Ovary (tissue), 7 donors: ENCODE measurements at regions not wholly inside any gene's neighbourhood (a gene's known extent, or its start where the extent isn't known, plus 50 kb on each side); places are given as distances from the start of the nearest gene placed in this dataset.

Experiments used
- DNase-seq, 5 donors: peaks; one replicate each; pipeline ENCODE4 v3.0.0-alpha.2; 2019 to 2020
- H3K27ac ChIP-seq, 2 donors: fragments of 200-600 bp; one replicate each; pipeline versions ENCODE4 v1.5.1 to v1.8.0; 2019 to 2022
- H3K27me3 ChIP-seq: fragments of 200-600 bp; one replicate; pipeline ENCODE4 v1.8.0; 2022
- H3K36me3 ChIP-seq: fragments of 200-600 bp; sonication (generic); one replicate; pipeline ENCODE4 v1.5.1; 2019
- H3K4me1 ChIP-seq: one replicate; pipeline ENCODE4 v1.8.1; 2013; ENCODE audit warnings: mild to moderate bottlenecking, moderate library complexity; ENCODE audit not compliant: insufficient read depth
- H3K4me3 ChIP-seq: fragments of 200-600 bp; sonication (generic); one replicate; pipeline ENCODE4 v1.5.1; 2017
- H3K9me3 ChIP-seq, 2 donors: fragments of 200-600 bp in 1 of 2; sonication (generic) in 1 of 2; one replicate each; pipeline versions ENCODE4 v1.5.1 to v1.8.1; 2013 to 2019; ENCODE audit warnings: mild to moderate bottlenecking in 1 of 2, moderate library complexity in 1 of 2
- EP300 ChIP-seq: sonication (generic); formaldehyde crosslinking; IDR thresholded peaks from one replicate; pipeline ENCODE4 v1.6.1; 2017; ENCODE audit warnings: antibody characterized with exemption
- POLR2A ChIP-seq: fragments of 450-650 bp; IDR thresholded peaks from one replicate; pipeline ENCODE4 v1.6.1; 2017; ENCODE audit warnings: antibody characterized with exemption, mild to moderate bottlenecking, moderate library complexity
- WGBS, 3 donors: extraction: QIAGEN DNeasy Blood & Tissue Kit in 1 of 3; methylation state at CpG; one replicate each; pipeline versions ENCODE4 v1.1.5 to v1.1.7; 2013 to 2017; 5-methylcytosine and 5-hydroxymethylcytosine counted together
- intact Hi-C, 4 donors: fragments of 100-400 bp; cut with DNase I; formaldehyde crosslinking; loops; one replicate each; pipeline versions ENCODE4 v1.11.0 to v1.15.1; 2022 to 2023
- TF ChIP-seq, protein P1 (sequence below), 3 donors: fragments of 450-650 bp in 2 of 3; fragments of 200-600 bp in 1 of 3; IDR thresholded peaks; one replicate each; pipeline versions ENCODE4 v1.5.1 to v1.8.0; 2016 to 2022; ENCODE audit warnings: antibody characterized with exemption in 3 of 3, mild to moderate bottlenecking in 1 of 3
- donor health status: DM: no; HTN: no; CAD: no; lungs with moderate emphysema.
- donor health status: DM: no; HTN: no; CAD: no.
- donor health status: Bipolar disorder and iron deficiency.
- donor health status: DM: no; HTN: no; CAD: no.
- donor health status: DM: yes; HTN: yes; CAD: no.

DNA sequence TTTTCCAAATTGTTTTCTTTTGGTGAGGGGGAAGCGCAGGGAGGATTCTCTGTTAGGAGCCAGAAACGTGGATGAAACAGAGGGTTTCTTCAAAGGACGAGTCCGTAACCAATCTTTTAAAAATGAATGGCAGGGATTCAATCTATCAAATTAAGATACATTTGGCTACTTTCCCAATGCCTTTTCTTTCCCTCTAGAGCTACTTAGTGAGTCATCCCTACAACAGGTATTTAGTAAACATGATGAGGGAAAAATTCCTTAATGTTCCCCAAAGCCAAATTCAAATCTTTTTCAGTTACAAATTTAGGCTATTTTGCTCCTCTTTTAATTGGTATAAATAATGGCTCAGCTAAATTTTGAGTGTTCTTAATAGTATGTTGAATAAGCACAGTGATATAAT lies 366.4 kb upstream of the RIOK2 start:
- Histone ChIP-seq H3K4me1 (no peaks in the 10 kb centered on the region), H3K4me3 (no peak overlapping the region), H3K9me3 (no peaks in the 10 kb centered on the region), H3K27ac (no peak overlapping the region), H3K27me3 (no peaks in the 10 kb centered on the region), H3K36me3 (no peaks in the 10 kb centered on the region)
- no peak for DNase-seq
- intact Hi-C loops, result no loop called here
- 22 to 33% (median 32%) methylated on average over 4 of the region's 4 CpGs for WGBS, 3 donors
- no peak for TF ChIP-seq EP300
- TF ChIP-seq POLR2A, result no peak
- TF ChIP-seq, protein P1, sequence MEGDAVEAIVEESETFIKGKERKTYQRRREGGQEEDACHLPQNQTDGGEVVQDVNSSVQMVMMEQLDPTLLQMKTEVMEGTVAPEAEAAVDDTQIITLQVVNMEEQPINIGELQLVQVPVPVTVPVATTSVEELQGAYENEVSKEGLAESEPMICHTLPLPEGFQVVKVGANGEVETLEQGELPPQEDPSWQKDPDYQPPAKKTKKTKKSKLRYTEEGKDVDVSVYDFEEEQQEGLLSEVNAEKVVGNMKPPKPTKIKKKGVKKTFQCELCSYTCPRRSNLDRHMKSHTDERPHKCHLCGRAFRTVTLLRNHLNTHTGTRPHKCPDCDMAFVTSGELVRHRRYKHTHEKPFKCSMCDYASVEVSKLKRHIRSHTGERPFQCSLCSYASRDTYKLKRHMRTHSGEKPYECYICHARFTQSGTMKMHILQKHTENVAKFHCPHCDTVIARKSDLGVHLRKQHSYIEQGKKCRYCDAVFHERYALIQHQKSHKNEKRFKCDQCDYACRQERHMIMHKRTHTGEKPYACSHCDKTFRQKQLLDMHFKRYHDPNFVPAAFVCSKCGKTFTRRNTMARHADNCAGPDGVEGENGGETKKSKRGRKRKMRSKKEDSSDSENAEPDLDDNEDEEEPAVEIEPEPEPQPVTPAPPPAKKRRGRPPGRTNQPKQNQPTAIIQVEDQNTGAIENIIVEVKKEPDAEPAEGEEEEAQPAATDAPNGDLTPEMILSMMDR (IDR thresholded peaks at IDR 0.05), result no peak

DNA sequence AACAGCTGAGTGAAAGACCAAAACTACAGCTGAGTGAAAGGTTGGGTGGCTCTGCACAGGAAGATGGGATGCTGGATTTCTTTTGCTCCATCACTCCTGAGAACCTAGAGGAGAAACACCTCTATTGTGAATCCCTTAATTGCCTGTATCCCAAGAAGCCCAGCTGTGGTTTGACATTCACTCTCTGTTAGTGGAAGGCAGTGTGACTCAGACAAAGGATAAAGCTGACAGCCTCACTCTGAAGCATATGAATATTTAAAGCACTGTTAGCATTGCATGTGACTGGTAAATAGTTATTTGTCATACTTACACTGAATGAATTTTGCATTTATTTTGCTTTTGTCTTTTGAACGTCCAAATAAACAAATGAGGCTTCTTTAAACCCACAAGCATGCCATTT lies 367.1 kb upstream of the RIOK2 start:
- H3K4me1 ChIP-seq, result no peaks in the 10 kb centered on the region
- no peaks in the 10 kb centered on the region for H3K27me3 ChIP-seq
- H3K36me3 ChIP-seq, result no peaks in the 10 kb centered on the region
- no peaks in the 10 kb centered on the region for H3K9me3 ChIP-seq
- WGBS, 3 donors, result 31 to 81% (median 73%) methylated on average over 1 of the region's 1 CpG
- no peak overlapping the region for H3K4me3 ChIP-seq
- TF ChIP-seq, protein P1 (IDR thresholded peaks at IDR 0.05), result no peak
- TF ChIP-seq POLR2A (no peak), EP300 (no peak)
- DNase-seq, result no peak
- no peak overlapping the region for H3K27ac ChIP-seq
- intact Hi-C loops, result no loop called here

DNA sequence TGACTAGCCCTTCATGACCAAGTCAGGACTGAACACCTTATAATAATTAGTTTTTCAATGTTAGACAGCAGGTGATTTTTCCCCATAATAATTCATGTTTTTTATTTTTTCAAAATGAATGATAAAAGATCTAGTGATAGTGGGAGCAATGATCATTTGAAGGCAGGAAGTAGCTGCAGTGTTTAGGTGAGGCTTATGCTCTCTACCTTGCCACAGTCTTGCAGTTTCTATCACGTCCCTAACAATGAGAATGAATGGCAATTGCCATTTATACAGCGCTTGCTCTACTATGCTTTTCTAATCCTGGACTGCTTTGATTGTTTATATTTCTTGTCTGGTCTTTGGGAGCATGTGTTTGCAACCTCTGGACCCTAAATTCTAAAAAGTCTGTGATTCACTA lies 367.8 kb upstream of the RIOK2 start:
- whole genome bisulfite sequencing, 3 donors, result 82 to 92% (median 89%) methylated on average over 2 of the region's 2 CpGs

DNA sequence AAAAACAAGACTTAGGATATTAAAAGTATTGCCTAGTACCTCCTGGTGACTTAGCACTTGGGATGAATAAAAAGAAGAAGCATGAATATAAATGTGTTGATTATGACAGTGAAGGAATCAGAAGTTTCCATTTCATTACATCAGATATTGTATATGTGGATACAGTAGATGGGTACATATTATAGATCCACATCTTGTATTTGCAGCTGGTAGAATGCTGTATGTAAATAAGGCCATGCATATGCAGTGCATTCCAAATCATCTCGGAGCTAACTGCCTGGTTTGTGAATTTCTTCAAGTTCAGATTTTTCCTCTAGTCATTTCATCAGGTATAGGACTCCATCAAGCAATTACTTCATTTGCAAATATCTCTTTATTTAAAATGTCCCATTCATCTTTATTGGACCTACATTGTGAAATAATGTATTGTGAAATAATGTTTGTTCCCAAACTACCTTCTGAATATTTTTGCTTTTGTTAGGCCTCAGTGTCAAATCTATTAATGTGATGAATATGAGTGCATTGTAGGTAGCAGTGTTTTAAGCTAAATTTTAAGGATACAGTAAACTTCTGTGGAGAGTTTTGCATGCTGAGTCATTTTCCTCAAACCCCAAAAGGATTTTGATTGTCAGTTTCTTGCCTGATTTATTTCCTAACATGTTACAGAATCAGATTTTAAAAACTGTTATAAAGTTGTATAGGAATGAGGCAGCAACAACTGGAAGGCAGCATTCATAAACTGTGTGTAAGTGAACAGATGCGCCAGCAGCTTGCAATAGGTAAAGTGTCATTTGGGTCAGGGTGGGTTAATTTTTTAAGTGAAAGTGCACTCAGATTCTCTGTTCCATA lies 370.8 kb upstream of the RIOK2 start:
- intact Hi-C loops, result no loop called here
- no peak overlapping the region for H3K4me3 ChIP-seq
- 90 to 94% (median 91%) methylated on average over 2 of the region's 2 CpGs for WGBS, 3 donors
- no peak for DNase-seq
- no peaks in the 10 kb centered on the region for H3K4me1 ChIP-seq
- TF ChIP-seq POLR2A, result no peak
- no peak for TF ChIP-seq EP300
- TF ChIP-seq, protein P1 (IDR thresholded peaks at IDR 0.05), result no peak
- no peaks in the 10 kb centered on the region for H3K9me3 ChIP-seq
- no peaks in the 10 kb centered on the region for H3K27me3 ChIP-seq
- no peak overlapping the region for H3K27ac ChIP-seq
- no peaks in the 10 kb centered on the region for H3K36me3 ChIP-seq

More for the DNA sequence above, 367.8 kb upstream of the RIOK2 start:
- no peak for TF ChIP-seq EP300
- TF ChIP-seq, protein P1 (IDR thresholded peaks at IDR 0.05), result no peak
- TF ChIP-seq POLR2A, result no peak
- intact Hi-C loops, result no loop called here
- DNase-seq, result no peak
- H3K4me3 ChIP-seq, result no peak overlapping the region
- H3K9me3 ChIP-seq, result no peaks in the 10 kb centered on the region
- no peaks in the 10 kb centered on the region for H3K36me3 ChIP-seq
- H3K4me1 ChIP-seq, result no peaks in the 10 kb centered on the region
- no peak overlapping the region for H3K27ac ChIP-seq
- H3K27me3 ChIP-seq, result no peaks in the 10 kb centered on the region
